ENCODE measurements at regions not wholly inside any gene's neighbourhood (a gene's known extent, or its start where the extent isn't known, plus 50 kb on each side); places are given as distances from the start of the nearest gene placed in this dataset.

GRCh38 chr5:67606586-67606947, 410.0 kb upstream of the CD180 start:
- H3K9me3 Mint-ChIP-seq: peaks cover 13% of the 10 kb centered on the region
- no peak for DNase-seq
- H3K27ac Mint-ChIP-seq: no peak overlapping the region
- H3K27me3 Mint-ChIP-seq: no peaks in the 10 kb centered on the region
- H3K4me3 Mint-ChIP-seq: no peak overlapping the region
- no peaks in the 10 kb centered on the region for H3K4me1 Mint-ChIP-seq
- H3K36me3 Mint-ChIP-seq: peaks cover 5% of the 10 kb centered on the region

- Mint-ChIP-seq H3K4me1 (no peaks in the 10 kb centered on the region), H3K27ac (no peak overlapping the region), H3K36me3 (peaks cover 5% of the 10 kb centered on the region), H3K27me3 (no peaks in the 10 kb centered on the region), H3K9me3 (peaks cover 18% of the 10 kb centered on the region), H3K4me3 (no peak overlapping the region)
- DNase-seq: no peak
Measured at GRCh38 chr5:67605730-67606585, 409.4 kb upstream of the CD180 start.

- Mint-ChIP-seq H3K4me3 (no peak overlapping the region), H3K27me3 (no peaks in the 10 kb centered on the region), H3K9me3 (no peaks in the 10 kb centered on the region), H3K4me1 (no peaks in the 10 kb centered on the region), H3K36me3 (no peaks in the 10 kb centered on the region), H3K27ac (no peak overlapping the region)
- DNase-seq: no peak
Measured at GRCh38 chr5:67591491-67591890, 394.9 kb upstream of the CD180 start.

- no peak overlapping the region for H3K27ac Mint-ChIP-seq
- peaks cover 2% of the 10 kb centered on the region for H3K4me1 Mint-ChIP-seq
- no peak for DNase-seq
- H3K27me3 Mint-ChIP-seq: no peaks in the 10 kb centered on the region
- H3K9me3 Mint-ChIP-seq: no peaks in the 10 kb centered on the region
- no peaks in the 10 kb centered on the region for H3K36me3 Mint-ChIP-seq
- no peak overlapping the region for H3K4me3 Mint-ChIP-seq
Measured at GRCh38 chr5:67588389-67588788, 391.8 kb upstream of the CD180 start.

- H3K27ac Mint-ChIP-seq: no peak overlapping the region
Measured at GRCh38 chr5:67581203-67581602, 384.6 kb upstream of the CD180 start.

GRCh38 chr5:67578011-67578410, 381.4 kb upstream of the CD180 start:
- H3K27ac Mint-ChIP-seq: no peak overlapping the region
- no peaks in the 10 kb centered on the region for H3K27me3 Mint-ChIP-seq
- H3K4me3 Mint-ChIP-seq: no peak overlapping the region
- DNase-seq: no peak
- H3K36me3 Mint-ChIP-seq: peaks cover 5% of the 10 kb centered on the region
- peaks cover 17% of the 10 kb centered on the region for H3K9me3 Mint-ChIP-seq
- H3K4me1 Mint-ChIP-seq: peaks cover 4% of the 10 kb centered on the region

More at GRCh38 chr5:67581203-67581602, 384.6 kb upstream of the CD180 start:
- no peak for DNase-seq
- peaks cover 6% of the 10 kb centered on the region for H3K4me1 Mint-ChIP-seq
- H3K36me3 Mint-ChIP-seq: no peaks in the 10 kb centered on the region
- no peaks in the 10 kb centered on the region for H3K9me3 Mint-ChIP-seq
- H3K4me3 Mint-ChIP-seq: no peak overlapping the region
- H3K27me3 Mint-ChIP-seq: no peaks in the 10 kb centered on the region

GRCh38 chr5:67577424-67577823, 380.8 kb upstream of the CD180 start:
- Mint-ChIP-seq H3K9me3 (peaks cover 21% of the 10 kb centered on the region), H3K36me3 (peaks cover 5% of the 10 kb centered on the region), H3K4me1 (peaks cover 4% of the 10 kb centered on the region), H3K27ac (no peak overlapping the region), H3K27me3 (no peaks in the 10 kb centered on the region), H3K4me3 (no peak overlapping the region)
- no peak for DNase-seq

GRCh38 chr5:67576112-67576511, 379.5 kb upstream of the CD180 start:
- Mint-ChIP-seq H3K4me1 (peaks cover 4% of the 10 kb centered on the region), H3K36me3 (peaks cover 5% of the 10 kb centered on the region), H3K27ac (no peak overlapping the region), H3K9me3 (peaks cover 25% of the 10 kb centered on the region), H3K27me3 (no peaks in the 10 kb centered on the region), H3K4me3 (no peak overlapping the region)
- DNase-seq: no peak

- DNase-seq: no peak
- peaks cover 5% of the 10 kb centered on the region for H3K36me3 Mint-ChIP-seq
- no peaks in the 10 kb centered on the region for H3K27me3 Mint-ChIP-seq
- H3K4me3 Mint-ChIP-seq: no peak overlapping the region
- no peak overlapping the region for H3K27ac Mint-ChIP-seq
- peaks cover 25% of the 10 kb centered on the region for H3K9me3 Mint-ChIP-seq
- peaks cover 2% of the 10 kb centered on the region for H3K4me1 Mint-ChIP-seq
Measured at GRCh38 chr5:67575087-67575486, 378.5 kb upstream of the CD180 start.

GRCh38 chr5:67561151-67561932, 364.7 kb upstream of the CD180 start:
- H3K27me3 Mint-ChIP-seq: no peaks in the 10 kb centered on the region
- no peak overlapping the region for H3K27ac Mint-ChIP-seq
- peaks cover 4% of the 10 kb centered on the region for H3K4me1 Mint-ChIP-seq
- peaks cover 21% of the 10 kb centered on the region for H3K9me3 Mint-ChIP-seq
- no peak for DNase-seq
- no peak overlapping the region for H3K4me3 Mint-ChIP-seq
- H3K36me3 Mint-ChIP-seq: no peaks in the 10 kb centered on the region

GRCh38 chr5:67552773-67553172, 356.2 kb upstream of the CD180 start:
- H3K4me3 Mint-ChIP-seq: no peak overlapping the region
- no peaks in the 10 kb centered on the region for H3K9me3 Mint-ChIP-seq
- no peak overlapping the region for H3K27ac Mint-ChIP-seq
- peaks cover 6% of the 10 kb centered on the region for H3K4me1 Mint-ChIP-seq
- no peaks in the 10 kb centered on the region for H3K27me3 Mint-ChIP-seq
- no peak for DNase-seq
- H3K36me3 Mint-ChIP-seq: no peaks in the 10 kb centered on the region

GRCh38 chr5:67549947-67550346, 353.3 kb upstream of the CD180 start:
- no peaks in the 10 kb centered on the region for H3K36me3 Mint-ChIP-seq
- H3K4me3 Mint-ChIP-seq: no peak overlapping the region
- no peak for DNase-seq
- peaks cover 6% of the 10 kb centered on the region for H3K4me1 Mint-ChIP-seq
- no peaks in the 10 kb centered on the region for H3K27me3 Mint-ChIP-seq
- H3K9me3 Mint-ChIP-seq: peaks cover 2% of the 10 kb centered on the region
- H3K27ac Mint-ChIP-seq: no peak overlapping the region

GRCh38 chr5:67549296-67549618, 352.7 kb upstream of the CD180 start:
- Mint-ChIP-seq H3K9me3 (peaks cover 2% of the 10 kb centered on the region), H3K27ac (no peak overlapping the region)

GRCh38 chr5:67548520-67549295, 352.1 kb upstream of the CD180 start:
- no peaks in the 10 kb centered on the region for H3K36me3 Mint-ChIP-seq
- DNase-seq: no peak
- peaks cover 2% of the 10 kb centered on the region for H3K9me3 Mint-ChIP-seq
- H3K27ac Mint-ChIP-seq: no peak overlapping the region
- no peak overlapping the region for H3K4me3 Mint-ChIP-seq
- peaks cover 6% of the 10 kb centered on the region for H3K4me1 Mint-ChIP-seq
- no peaks in the 10 kb centered on the region for H3K27me3 Mint-ChIP-seq

More at GRCh38 chr5:67549296-67549618, 352.7 kb upstream of the CD180 start:
- peaks cover 6% of the 10 kb centered on the region for H3K4me1 Mint-ChIP-seq
- no peak for DNase-seq
- H3K4me3 Mint-ChIP-seq: no peak overlapping the region
- no peaks in the 10 kb centered on the region for H3K36me3 Mint-ChIP-seq
- no peaks in the 10 kb centered on the region for H3K27me3 Mint-ChIP-seq

GRCh38 chr5:67547682-67548081, 351.1 kb upstream of the CD180 start:
- Mint-ChIP-seq H3K36me3 (no peaks in the 10 kb centered on the region), H3K27ac (no peak overlapping the region), H3K27me3 (no peaks in the 10 kb centered on the region), H3K4me3 (no peak overlapping the region), H3K4me1 (peaks cover 6% of the 10 kb centered on the region), H3K9me3 (peaks cover 2% of the 10 kb centered on the region)
- no peak for DNase-seq
